Right lobe of liver (tissue), 6 donors: ENCODE measurements at regions not wholly inside any gene's neighbourhood (a gene's known extent, or its start where the extent isn't known, plus 50 kb on each side); places are given as distances from the start of the nearest gene placed in this dataset.

Experiments
- ATAC-seq, 4 donors: fragments of 200-7000 bp; cut with Tn5 transposase; one replicate each; pipeline ENCODE4 v1.9.1; 2020; ENCODE audit warnings: mild to moderate bottlenecking in 4 of 4, moderate library complexity in 4 of 4
- DNase-seq, 3 donors: peaks; one replicate each; pipeline ENCODE4 v3.0.0-alpha.2; 2020
- H3K27ac ChIP-seq, 3 donors: fragments of 200-600 bp; one replicate each; pipeline ENCODE4 v1.8.0; 2022
- H3K27me3 ChIP-seq, 2 donors: fragments of 200-600 bp; one replicate each; pipeline ENCODE4 v1.8.0; 2022
- H3K36me3 ChIP-seq, 4 donors: fragments of 200-600 bp; sonication (generic) in 1 of 4; one replicate each; pipeline versions ENCODE4 v1.5.1 to v1.8.0; 2017 to 2022; ENCODE audit warnings: control low read depth in 1 of 4
- H3K4me1 ChIP-seq, 4 donors: fragments of 200-600 bp; sonication (generic) in 1 of 4; one replicate each; pipeline versions ENCODE4 v1.5.1 to v1.8.0; 2017 to 2022; ENCODE audit warnings: control low read depth in 1 of 4
- H3K4me3 ChIP-seq, 3 donors: fragments of 200-600 bp; one replicate each; pipeline ENCODE4 v1.8.0; 2022
- H3K9me3 ChIP-seq, 4 donors: fragments of 200-600 bp; sonication (generic) in 1 of 4; one replicate each; pipeline versions ENCODE4 v1.5.1 to v1.8.0; 2017 to 2022; ENCODE audit warnings: control low read depth in 1 of 4
- POLR2A ChIP-seq: fragments of 450-650 bp; IDR thresholded peaks from one replicate; pipeline ENCODE4 v1.6.1; 2017; ENCODE audit warnings: antibody characterized with exemption, mild to moderate bottlenecking
- WGBS: methylation state at CpG from one replicate; pipeline ENCODE4 v1.1.6; 2018; ENCODE audit warnings: low coverage, low lambda C conversion rate; ENCODE audit not compliant: insufficient coverage; ENCODE audit errors: missing lambda C conversion rate; 5-methylcytosine and 5-hydroxymethylcytosine counted together
- intact Hi-C, 2 donors: fragments of 100-400 bp; cut with DNase I; formaldehyde crosslinking; loops; one replicate each; pipeline versions ENCODE4 v1.11.2 to v1.14.1; 2022
- TF ChIP-seq, protein P1 (sequence below), 4 donors: fragments of 200-600 bp in 3 of 4; fragments of 450-650 bp in 1 of 4; IDR thresholded peaks; one replicate each; pipeline versions ENCODE4 v1.5.1 to v1.8.0; 2016 to 2022; ENCODE audit warnings: antibody characterized with exemption in 4 of 4, mild to moderate bottlenecking in 2 of 4
- donor health status: DM: no; HTN: yes; CAD: no.
- donor health status: DM: no; HTN: no; CAD: no.
- donor health status: DM: no; HTN: no; CAD: no.
- donor health status: DM: no; HTN: yes; CAD: no.
- donor health status: DM: no; HTN: yes; CAD: no.

DNA sequence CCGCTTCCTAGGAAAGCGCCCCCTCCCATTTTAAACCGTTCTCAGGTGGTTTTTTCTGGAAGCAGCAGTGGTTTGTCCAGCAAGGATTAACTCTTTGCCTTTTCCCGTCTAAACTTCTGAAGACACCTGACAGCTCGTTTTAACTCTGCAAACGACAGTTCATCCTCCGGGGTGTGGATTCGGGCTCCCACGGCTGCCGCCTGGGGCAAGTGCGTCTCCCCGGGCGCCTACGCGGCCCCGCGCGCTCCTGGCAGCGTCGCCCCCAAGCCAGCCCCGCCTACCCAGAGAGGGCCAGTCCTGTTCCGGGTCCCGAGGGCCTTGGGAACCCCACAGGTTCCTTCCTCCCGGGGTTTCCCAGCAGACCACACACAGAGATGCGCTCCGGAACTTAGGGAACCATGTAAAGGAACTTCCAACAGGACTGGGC, 54.4 kb downstream of the PRR18 start:
- WGBS, result 11% methylated on average over 18 of the region's 26 CpGs
- no peaks in the 10 kb centered on the region for H3K9me3 ChIP-seq
- H3K36me3 ChIP-seq, result no peaks in the 10 kb centered on the region
- peaks cover 0 to 19% (median 4%) of the 10 kb centered on the region in 4 donors for H3K4me1 ChIP-seq
- DNase-seq (peak in 1 of 3 donors; percentile 50), ATAC-seq (peak; percentile 9 to 58 (median 30))
- H3K4me3 ChIP-seq, result peak overlapping the region in 1 of 3 donors; percentile 39
- peaks cover 0 to 16% of the 10 kb centered on the region in 2 donors for H3K27me3 ChIP-seq
- H3K27ac ChIP-seq, result no peak overlapping the region
- intact Hi-C loops, result no loop called here
- TF ChIP-seq POLR2A, result no peak
- TF ChIP-seq, protein P1, sequence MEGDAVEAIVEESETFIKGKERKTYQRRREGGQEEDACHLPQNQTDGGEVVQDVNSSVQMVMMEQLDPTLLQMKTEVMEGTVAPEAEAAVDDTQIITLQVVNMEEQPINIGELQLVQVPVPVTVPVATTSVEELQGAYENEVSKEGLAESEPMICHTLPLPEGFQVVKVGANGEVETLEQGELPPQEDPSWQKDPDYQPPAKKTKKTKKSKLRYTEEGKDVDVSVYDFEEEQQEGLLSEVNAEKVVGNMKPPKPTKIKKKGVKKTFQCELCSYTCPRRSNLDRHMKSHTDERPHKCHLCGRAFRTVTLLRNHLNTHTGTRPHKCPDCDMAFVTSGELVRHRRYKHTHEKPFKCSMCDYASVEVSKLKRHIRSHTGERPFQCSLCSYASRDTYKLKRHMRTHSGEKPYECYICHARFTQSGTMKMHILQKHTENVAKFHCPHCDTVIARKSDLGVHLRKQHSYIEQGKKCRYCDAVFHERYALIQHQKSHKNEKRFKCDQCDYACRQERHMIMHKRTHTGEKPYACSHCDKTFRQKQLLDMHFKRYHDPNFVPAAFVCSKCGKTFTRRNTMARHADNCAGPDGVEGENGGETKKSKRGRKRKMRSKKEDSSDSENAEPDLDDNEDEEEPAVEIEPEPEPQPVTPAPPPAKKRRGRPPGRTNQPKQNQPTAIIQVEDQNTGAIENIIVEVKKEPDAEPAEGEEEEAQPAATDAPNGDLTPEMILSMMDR (IDR thresholded peaks at IDR 0.05), result no peak

- no peak overlapping the region for H3K27ac ChIP-seq
- intact Hi-C loops, result no loop called here
- H3K9me3 ChIP-seq, result no peaks in the 10 kb centered on the region
- 4% methylated on average over 17 of the region's 38 CpGs for WGBS
- H3K4me1 ChIP-seq, result peaks cover 0 to 17% (median 2%) of the 10 kb centered on the region in 4 donors
- H3K27me3 ChIP-seq, result peaks cover 0 to 16% of the 10 kb centered on the region in 2 donors
- H3K36me3 ChIP-seq, result no peaks in the 10 kb centered on the region
- ATAC-seq (peak; percentile 54 to 66 (median 64)), DNase-seq (peak in 2 of 3 donors; percentile 44 to 61)
- no peak for TF ChIP-seq POLR2A
- TF ChIP-seq, protein P1 (IDR thresholded peaks at IDR 0.05), result no peak
- H3K4me3 ChIP-seq, result peak overlapping the region in 2 of 3 donors; percentile 16 to 39
These were observed 54.9 kb downstream of the PRR18 start for GRCh38 chr6:166253281-166253681.

DNA sequence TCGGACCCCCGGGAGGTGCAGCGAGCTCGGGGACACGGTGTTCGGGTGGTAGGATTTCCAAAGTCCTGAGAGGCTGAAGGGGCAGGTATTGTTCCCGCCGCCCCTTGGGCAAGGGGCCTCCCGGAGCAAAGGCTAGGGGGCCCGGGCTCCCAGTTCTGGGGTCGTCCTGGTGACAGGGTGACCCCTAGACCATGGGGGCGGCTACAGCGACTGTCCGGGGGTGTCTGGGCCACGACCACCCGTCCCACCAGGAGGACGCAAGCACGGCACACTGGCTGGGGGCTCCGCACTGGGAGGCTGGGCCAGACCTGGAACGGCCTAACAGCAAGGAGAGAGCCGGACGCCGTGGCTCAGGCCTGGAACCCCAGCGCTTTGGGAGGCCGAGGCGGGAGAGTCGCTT, 55.6 kb downstream of the PRR18 start:
- DNase-seq (no peak), ATAC-seq (peak in 1 of 4 donors; percentile 34)
- peaks cover 0 to 16% of the 10 kb centered on the region in 2 donors for H3K27me3 ChIP-seq
- H3K4me1 ChIP-seq, result peaks cover 0 to 10% (median 0%) of the 10 kb centered on the region in 4 donors
- no peak overlapping the region for H3K4me3 ChIP-seq
- no peak overlapping the region for H3K27ac ChIP-seq
- no peaks in the 10 kb centered on the region for H3K9me3 ChIP-seq
- intact Hi-C loops, result no loop called here
- no peaks in the 10 kb centered on the region for H3K36me3 ChIP-seq
- WGBS, result 92% methylated on average over 12 of the region's 27 CpGs
- TF ChIP-seq POLR2A, result no peak
- TF ChIP-seq, protein P1 (IDR thresholded peaks at IDR 0.05), result no peak

DNA sequence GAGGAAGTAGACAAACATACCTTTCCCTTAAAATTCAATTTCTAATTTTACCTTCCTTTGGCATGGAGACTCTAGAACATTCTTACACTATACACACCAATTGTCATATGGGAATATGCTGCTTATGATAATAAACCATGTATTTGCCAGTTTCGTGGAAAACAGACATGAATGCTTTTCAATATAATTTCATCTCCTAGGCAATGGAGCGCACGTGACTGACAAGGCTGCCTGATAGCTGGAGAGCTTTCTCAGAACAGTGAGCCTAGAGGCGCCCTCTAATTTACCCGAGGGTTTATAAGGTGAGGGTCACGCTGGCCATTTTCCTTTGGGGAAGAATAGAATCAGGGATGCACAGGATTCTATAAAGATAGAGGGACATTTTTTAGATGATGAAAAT, 56.5 kb downstream of the PRR18 start:
- H3K27me3 ChIP-seq, result peaks cover 0 to 16% of the 10 kb centered on the region in 2 donors
- no peak overlapping the region for H3K4me3 ChIP-seq
- 41% methylated on average over 6 of the region's 6 CpGs for WGBS
- H3K27ac ChIP-seq, result no peak overlapping the region
- H3K4me1 ChIP-seq, result peaks cover 0 to 10% (median 0%) of the 10 kb centered on the region in 4 donors
- ATAC-seq, result no peak
- intact Hi-C loops, result no loop called here
- no peak for DNase-seq
- no peak for TF ChIP-seq POLR2A
- TF ChIP-seq, protein P1 (IDR thresholded peaks at IDR 0.05), result no peak
- no peaks in the 10 kb centered on the region for H3K9me3 ChIP-seq
- H3K36me3 ChIP-seq, result no peaks in the 10 kb centered on the region
